HEK293 (cell line): ENCODE measurements at regions not wholly inside any gene's neighbourhood (a gene's known extent, or its start where the extent isn't known, plus 50 kb on each side); places are given as distances from the start of the nearest gene placed in this dataset.

ENCODE experiments used
- CTCF ChIA-PET: fragments of 350-600 bp; formaldehyde crosslinking; extraction: SDS; loops from one replicate; lab custom pipeline; 2021; ENCODE audit warnings: antibody characterized with exemption; lab: Yijun Ruan, JAX
- POLR2A ChIA-PET: fragments of 300-600 bp; formaldehyde crosslinking; extraction: SDS; loops from one replicate; lab custom pipeline; 2020; ENCODE audit warnings: antibody characterized with exemption, inconsistent platforms; lab: Yijun Ruan, JAX
- H3K27ac ChIP-seq: fragments of 200-500 bp; sonication (Bioruptor generic); 2 replicates; pipeline ENCODE4 v1.5.1; 2014; ENCODE audit warnings: low read depth, low read length, control low read depth, inconsistent platforms; ENCODE audit errors: extremely low read depth
- H3K36me3 ChIP-seq, 2 experiments: fragments of 200-500 bp in 1 of 2; sonication (Bioruptor generic) in 1 of 2; 1 replicate in 1 of 2; 2 replicates in 1 of 2; pipeline ENCODE4 v1.5.1; 2014 to 2017; ENCODE audit warnings: inconsistent platforms in 2 of 2, low read length in 2 of 2; ENCODE audit not compliant: control insufficient read depth in 2 of 2, insufficient read depth in 1 of 2
- H3K4me1 ChIP-seq: fragments of 200-500 bp; sonication (Bioruptor generic); 2 replicates; pipeline ENCODE4 v1.5.1; 2014; ENCODE audit warnings: mild to moderate bottlenecking, low read length, inconsistent platforms; ENCODE audit not compliant: control insufficient read depth, insufficient read depth
- H3K4me3 ChIP-seq: 2 replicates; pipeline ENCODE4 v1.5.1; 2011; ENCODE audit warnings: low read depth, mild to moderate bottlenecking, control low read depth, low read length, moderate library complexity
- H3K9me3 ChIP-seq: fragments of 200-500 bp; sonication (Bioruptor generic); 2 replicates; pipeline ENCODE4 v1.5.1; 2014; ENCODE audit warnings: low read depth, low read length, inconsistent platforms; ENCODE audit not compliant: control insufficient read depth, insufficient read depth
- KLF16 ChIP-seq: fragments of 450-650 bp; formaldehyde crosslinking; IDR thresholded peaks from 2 replicates; pipeline ENCODE4 v1.5.1; 2017; ENCODE audit warnings: missing biosample characterization, missing genetic modification characterization
- OSR2 ChIP-seq: fragments of 450-650 bp; formaldehyde crosslinking; IDR thresholded peaks from 2 replicates; pipeline ENCODE4 v1.5.1; 2016; ENCODE audit warnings: missing biosample characterization, missing genetic modification characterization
- ZBTB1 ChIP-seq: fragments of 450-650 bp; formaldehyde crosslinking; IDR thresholded peaks from 2 replicates; pipeline ENCODE4 v1.5.1; 2016; ENCODE audit warnings: missing biosample characterization, missing genetic modification characterization
- ZFHX2 ChIP-seq: fragments of 450-650 bp; formaldehyde crosslinking; conservative IDR thresholded peaks from 2 replicates; pipeline ENCODE4 v1.5.1; 2016; ENCODE audit warnings: missing biosample characterization, missing genetic modification characterization
- ZFP41 ChIP-seq: fragments of 450-650 bp; formaldehyde crosslinking; IDR thresholded peaks from 2 replicates; pipeline ENCODE4 v1.5.1; 2016; ENCODE audit warnings: missing biosample characterization, missing genetic modification characterization, borderline replicate concordance
- ZNF10 ChIP-seq: fragments of 450-650 bp; formaldehyde crosslinking; IDR thresholded peaks from 2 replicates; pipeline ENCODE4 v1.5.1; 2017; ENCODE audit warnings: missing biosample characterization, missing genetic modification characterization
- ZNF155 ChIP-seq: fragments of 450-650 bp; formaldehyde crosslinking; IDR thresholded peaks from 2 replicates; pipeline ENCODE4 v1.5.1; 2016; ENCODE audit warnings: missing biosample characterization, missing genetic modification characterization
- ZNF175 ChIP-seq: fragments of 450-650 bp; formaldehyde crosslinking; IDR thresholded peaks from 2 replicates; pipeline ENCODE4 v1.5.1; 2016; ENCODE audit warnings: missing biosample characterization, missing genetic modification characterization
- ZNF202 ChIP-seq: fragments of 450-650 bp; formaldehyde crosslinking; IDR thresholded peaks from 2 replicates; pipeline ENCODE4 v1.5.1; 2016; ENCODE audit warnings: missing biosample characterization, missing genetic modification characterization, borderline replicate concordance
- ZNF302 ChIP-seq: fragments of 450-650 bp; formaldehyde crosslinking; IDR thresholded peaks from 2 replicates; pipeline ENCODE4 v1.5.1; 2016; ENCODE audit warnings: missing biosample characterization, missing genetic modification characterization, low read depth
- ZNF37A ChIP-seq: fragments of 450-650 bp; IDR thresholded peaks from 2 replicates; pipeline ENCODE4 v1.5.1; 2018; ENCODE audit warnings: missing biosample characterization, missing genetic modification characterization
- ZNF433 ChIP-seq: fragments of 450-650 bp; formaldehyde crosslinking; IDR thresholded peaks from 2 replicates; pipeline ENCODE4 v1.5.1; 2016; ENCODE audit warnings: missing biosample characterization, missing genetic modification characterization, low read depth
- ZNF48 ChIP-seq: fragments of 450-650 bp; formaldehyde crosslinking; IDR thresholded peaks from 2 replicates; pipeline ENCODE4 v1.5.1; 2016; ENCODE audit warnings: missing biosample characterization, missing genetic modification characterization
- ZNF514 ChIP-seq: fragments of 450-650 bp; formaldehyde crosslinking; IDR thresholded peaks from 2 replicates; pipeline ENCODE4 v1.5.1; 2016; ENCODE audit warnings: missing biosample characterization, missing genetic modification characterization
- ZNF596 ChIP-seq: fragments of 450-650 bp; IDR thresholded peaks from 2 replicates; pipeline ENCODE4 v1.5.0; 2018; ENCODE audit warnings: missing biosample characterization, mild to moderate bottlenecking, missing genetic modification characterization, moderate library complexity
- ZNF621 ChIP-seq: fragments of 450-650 bp; formaldehyde crosslinking; IDR thresholded peaks from 2 replicates; pipeline ENCODE4 v1.5.1; 2017; ENCODE audit warnings: missing biosample characterization, missing genetic modification characterization
- ZNF701 ChIP-seq: fragments of 450-650 bp; formaldehyde crosslinking; IDR thresholded peaks from 2 replicates; pipeline ENCODE4 v1.5.1; 2016; ENCODE audit warnings: missing biosample characterization, missing genetic modification characterization
- ZNF707 ChIP-seq: fragments of 450-650 bp; formaldehyde crosslinking; IDR thresholded peaks from 2 replicates; pipeline ENCODE4 v1.5.1; 2016; ENCODE audit warnings: missing biosample characterization, missing genetic modification characterization
- TF ChIP-seq, protein P1 (sequence below): fragments of 450-650 bp; formaldehyde crosslinking; IDR thresholded peaks from 2 replicates; pipeline ENCODE4 v1.5.1; 2016; ENCODE audit warnings: missing biosample characterization, missing genetic modification characterization, low read depth
- TF ChIP-seq, protein P2 (sequence below): fragments of 450-650 bp; formaldehyde crosslinking; IDR thresholded peaks from 2 replicates; pipeline ENCODE4 v1.5.1; 2016; ENCODE audit warnings: missing biosample characterization, missing genetic modification characterization
- TF ChIP-seq, protein P3 (sequence below): fragments of 450-650 bp; formaldehyde crosslinking; IDR thresholded peaks from 2 replicates; pipeline ENCODE4 v1.5.1; 2017; ENCODE audit warnings: missing biosample characterization, missing genetic modification characterization
- TF ChIP-seq, protein P4 (sequence below): fragments of 450-650 bp; formaldehyde crosslinking; IDR thresholded peaks from 2 replicates; pipeline ENCODE4; 2016; ENCODE audit warnings: missing biosample characterization, missing genetic modification characterization
- TF ChIP-seq, protein P5 (sequence below): fragments of 450-650 bp; formaldehyde crosslinking; IDR thresholded peaks from 2 replicates; pipeline ENCODE4 v1.5.1; 2016; ENCODE audit warnings: missing biosample characterization, missing genetic modification characterization

DNA sequence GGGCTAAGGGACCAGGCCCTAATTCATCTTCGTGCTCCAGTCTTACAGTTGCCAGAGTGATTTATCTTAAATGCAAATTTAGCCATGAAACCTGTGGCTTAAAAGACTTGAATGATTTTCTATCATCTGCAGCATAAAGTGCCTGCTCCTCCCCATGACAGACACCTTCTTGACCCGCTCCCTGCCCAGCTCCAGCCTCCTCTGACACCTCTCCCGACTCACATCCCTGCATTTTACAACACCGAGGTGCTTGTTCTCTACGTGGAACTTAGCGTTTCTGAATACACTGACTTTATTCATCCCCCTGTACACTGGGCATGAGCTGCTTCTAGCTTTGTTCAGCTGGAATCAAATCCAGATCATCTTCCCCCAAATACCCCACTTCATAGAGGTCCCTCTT is 128.7 kb upstream of the MYO16 start (continued):
- TF ChIP-seq, protein P1, sequence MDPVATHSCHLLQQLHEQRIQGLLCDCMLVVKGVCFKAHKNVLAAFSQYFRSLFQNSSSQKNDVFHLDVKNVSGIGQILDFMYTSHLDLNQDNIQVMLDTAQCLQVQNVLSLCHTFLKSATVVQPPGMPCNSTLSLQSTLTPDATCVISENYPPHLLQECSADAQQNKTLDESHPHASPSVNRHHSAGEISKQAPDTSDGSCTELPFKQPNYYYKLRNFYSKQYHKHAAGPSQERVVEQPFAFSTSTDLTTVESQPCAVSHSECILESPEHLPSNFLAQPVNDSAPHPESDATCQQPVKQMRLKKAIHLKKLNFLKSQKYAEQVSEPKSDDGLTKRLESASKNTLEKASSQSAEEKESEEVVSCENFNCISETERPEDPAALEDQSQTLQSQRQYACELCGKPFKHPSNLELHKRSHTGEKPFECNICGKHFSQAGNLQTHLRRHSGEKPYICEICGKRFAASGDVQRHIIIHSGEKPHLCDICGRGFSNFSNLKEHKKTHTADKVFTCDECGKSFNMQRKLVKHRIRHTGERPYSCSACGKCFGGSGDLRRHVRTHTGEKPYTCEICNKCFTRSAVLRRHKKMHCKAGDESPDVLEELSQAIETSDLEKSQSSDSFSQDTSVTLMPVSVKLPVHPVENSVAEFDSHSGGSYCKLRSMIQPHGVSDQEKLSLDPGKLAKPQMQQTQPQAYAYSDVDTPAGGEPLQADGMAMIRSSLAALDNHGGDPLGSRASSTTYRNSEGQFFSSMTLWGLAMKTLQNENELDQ (tag by site-specific recombination), result no peak
- TF ChIP-seq ZFHX2 (tag by site-specific recombination) (no peak), ZNF155 (tag by site-specific recombination) (no peak), ZNF10 (tag by site-specific recombination) (no peak), ZNF514 (tag by site-specific recombination) (no peak), ZBTB1 (tag by site-specific recombination) (no peak), ZNF37A (no peak)

DNA sequence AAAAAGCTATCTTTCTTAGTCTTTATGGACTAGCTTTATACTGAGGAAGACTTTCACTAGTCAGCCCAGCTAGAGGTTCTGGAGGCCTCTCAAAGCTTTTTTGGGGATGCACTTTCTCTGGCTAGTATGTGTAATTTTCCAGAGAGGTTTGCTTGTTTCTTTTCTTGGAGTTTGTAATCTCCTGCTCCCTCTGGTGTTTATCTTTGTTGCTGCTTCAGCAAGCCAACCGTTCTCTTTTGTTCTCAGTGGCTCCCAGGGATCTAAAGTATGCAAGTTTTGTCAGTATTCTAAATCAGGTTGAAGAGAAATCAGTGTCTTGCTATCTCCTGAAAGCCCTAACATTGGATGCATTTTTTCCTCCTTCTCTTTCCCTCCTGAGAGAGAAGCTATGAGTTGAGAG is 121.1 kb upstream of the MYO16 start:
- no peak for TF ChIP-seq ZNF202 (tag by site-specific recombination)
- no peak for TF ChIP-seq ZNF701
- TF ChIP-seq, protein P2, sequence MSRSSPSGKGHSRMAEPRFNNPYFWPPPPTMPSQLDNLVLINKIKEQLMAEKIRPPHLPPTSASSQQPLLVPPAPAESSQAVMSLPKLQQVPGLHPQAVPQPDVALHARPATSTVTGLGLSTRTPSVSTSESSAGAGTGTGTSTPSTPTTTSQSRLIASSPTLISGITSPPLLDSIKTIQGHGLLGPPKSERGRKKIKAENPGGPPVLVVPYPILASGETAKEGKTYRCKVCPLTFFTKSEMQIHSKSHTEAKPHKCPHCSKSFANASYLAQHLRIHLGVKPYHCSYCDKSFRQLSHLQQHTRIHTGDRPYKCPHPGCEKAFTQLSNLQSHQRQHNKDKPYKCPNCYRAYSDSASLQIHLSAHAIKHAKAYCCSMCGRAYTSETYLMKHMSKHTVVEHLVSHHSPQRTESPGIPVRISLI (tag by site-specific recombination), result no peak
- TF ChIP-seq, all 188 proteins: peak for 0
- Histone ChIP-seq H3K4me3 (no peak overlapping the region), H3K4me1 (no peaks in the 10 kb centered on the region), H3K27ac (no peak overlapping the region), H3K36me3 (no peaks in the 10 kb centered on the region), H3K9me3 (no peaks in the 10 kb centered on the region)
- POLR2A ChIA-PET, result no interaction called here
- CTCF ChIA-PET, result interaction anchor here (0.7 to 1.2 kb wide), 4 partner anchors 101 to 384 kb away, joined by 3 to 4 read pairs (median 3); no protein-coding TSS in a partner anchor

DNA sequence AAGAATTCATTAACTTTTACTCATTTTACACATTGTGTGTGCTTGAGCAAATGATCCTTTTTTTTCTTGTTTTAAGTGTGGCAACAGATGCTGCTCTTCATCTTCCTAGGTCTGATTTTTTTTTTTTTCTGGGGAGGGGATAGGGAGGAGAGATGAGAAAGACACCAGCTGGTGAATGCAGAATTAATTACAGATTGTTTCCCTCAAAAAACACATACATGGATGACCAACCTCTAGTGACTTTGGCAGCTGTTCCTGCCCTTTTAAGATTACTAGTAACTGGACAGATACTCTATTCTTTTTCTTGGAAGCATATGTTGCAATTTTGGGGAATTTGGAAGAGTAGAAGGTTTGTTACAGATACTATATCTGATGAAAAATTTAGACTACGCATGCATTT is 103.6 kb upstream of the MYO16 start:
- no peak overlapping the region for H3K27ac ChIP-seq
- no peak overlapping the region for H3K4me3 ChIP-seq
- CTCF ChIA-PET, result no interaction called here
- no peaks in the 10 kb centered on the region for H3K9me3 ChIP-seq
- no peaks in the 10 kb centered on the region for H3K36me3 ChIP-seq
- no peaks in the 10 kb centered on the region for H3K4me1 ChIP-seq
- POLR2A ChIA-PET, result no interaction called here
- TF ChIP-seq, protein P1 (tag by site-specific recombination), result no peak
- TF ChIP-seq ZNF48 (tag by site-specific recombination) (no peak), ZNF433 (tag by site-specific recombination) (no peak), ZNF596 (no peak), ZNF621 (tag by site-specific recombination) (no peak), ZNF707 (no peak), ZNF302 (no peak), ZNF175 (no peak), OSR2 (no peak), ZFP41 (tag by site-specific recombination) (no peak), KLF16 (tag by site-specific recombination) (no peak), ZNF701 (no peak)
- TF ChIP-seq, protein P3, sequence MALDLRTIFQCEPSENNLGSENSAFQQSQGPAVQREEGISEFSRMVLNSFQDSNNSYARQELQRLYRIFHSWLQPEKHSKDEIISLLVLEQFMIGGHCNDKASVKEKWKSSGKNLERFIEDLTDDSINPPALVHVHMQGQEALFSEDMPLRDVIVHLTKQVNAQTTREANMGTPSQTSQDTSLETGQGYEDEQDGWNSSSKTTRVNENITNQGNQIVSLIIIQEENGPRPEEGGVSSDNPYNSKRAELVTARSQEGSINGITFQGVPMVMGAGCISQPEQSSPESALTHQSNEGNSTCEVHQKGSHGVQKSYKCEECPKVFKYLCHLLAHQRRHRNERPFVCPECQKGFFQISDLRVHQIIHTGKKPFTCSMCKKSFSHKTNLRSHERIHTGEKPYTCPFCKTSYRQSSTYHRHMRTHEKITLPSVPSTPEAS (tag by site-specific recombination), result no peak
- TF ChIP-seq, protein P4, sequence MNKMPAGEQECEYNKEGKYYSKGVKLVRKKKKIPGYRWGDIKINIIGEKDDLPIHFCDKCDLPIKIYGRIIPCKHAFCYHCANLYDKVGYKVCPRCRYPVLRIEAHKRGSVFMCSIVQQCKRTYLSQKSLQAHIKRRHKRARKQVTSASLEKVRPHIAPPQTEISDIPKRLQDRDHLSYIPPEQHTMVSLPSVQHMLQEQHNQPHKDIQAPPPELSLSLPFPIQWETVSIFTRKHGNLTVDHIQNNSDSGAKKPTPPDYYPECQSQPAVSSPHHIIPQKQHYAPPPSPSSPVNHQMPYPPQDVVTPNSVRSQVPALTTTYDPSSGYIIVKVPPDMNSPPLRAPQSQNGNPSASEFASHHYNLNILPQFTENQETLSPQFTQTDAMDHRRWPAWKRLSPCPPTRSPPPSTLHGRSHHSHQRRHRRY (tag by site-specific recombination), result no peak
- TF ChIP-seq, protein P5, sequence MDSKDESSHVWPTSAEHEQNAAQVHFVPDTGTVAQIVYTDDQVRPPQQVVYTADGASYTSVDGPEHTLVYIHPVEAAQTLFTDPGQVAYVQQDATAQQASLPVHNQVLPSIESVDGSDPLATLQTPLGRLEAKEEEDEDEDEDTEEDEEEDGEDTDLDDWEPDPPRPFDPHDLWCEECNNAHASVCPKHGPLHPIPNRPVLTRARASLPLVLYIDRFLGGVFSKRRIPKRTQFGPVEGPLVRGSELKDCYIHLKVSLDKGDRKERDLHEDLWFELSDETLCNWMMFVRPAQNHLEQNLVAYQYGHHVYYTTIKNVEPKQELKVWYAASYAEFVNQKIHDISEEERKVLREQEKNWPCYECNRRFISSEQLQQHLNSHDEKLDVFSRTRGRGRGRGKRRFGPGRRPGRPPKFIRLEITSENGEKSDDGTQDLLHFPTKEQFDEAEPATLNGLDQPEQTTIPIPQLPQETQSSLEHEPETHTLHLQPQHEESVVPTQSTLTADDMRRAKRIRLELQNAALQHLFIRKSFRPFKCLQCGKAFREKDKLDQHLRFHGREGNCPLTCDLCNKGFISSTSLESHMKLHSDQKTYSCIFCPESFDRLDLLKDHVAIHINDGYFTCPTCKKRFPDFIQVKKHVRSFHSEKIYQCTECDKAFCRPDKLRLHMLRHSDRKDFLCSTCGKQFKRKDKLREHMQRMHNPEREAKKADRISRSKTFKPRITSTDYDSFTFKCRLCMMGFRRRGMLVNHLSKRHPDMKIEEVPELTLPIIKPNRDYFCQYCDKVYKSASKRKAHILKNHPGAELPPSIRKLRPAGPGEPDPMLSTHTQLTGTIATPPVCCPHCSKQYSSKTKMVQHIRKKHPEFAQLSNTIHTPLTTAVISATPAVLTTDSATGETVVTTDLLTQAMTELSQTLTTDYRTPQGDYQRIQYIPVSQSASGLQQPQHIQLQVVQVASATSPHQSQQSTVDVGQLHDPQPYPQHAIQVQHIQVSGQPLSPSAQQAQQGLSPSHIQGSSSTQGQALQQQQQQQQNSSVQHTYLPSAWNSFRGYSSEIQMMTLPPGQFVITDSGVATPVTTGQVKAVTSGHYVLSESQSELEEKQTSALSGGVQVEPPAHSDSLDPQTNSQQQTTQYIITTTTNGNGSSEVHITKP (tag by site-specific recombination), result no peak
